HG03432 (cell line): ENCODE measurements at regions not wholly inside any gene's neighbourhood (a gene's known extent, or its start where the extent isn't known, plus 50 kb on each side); places are given as distances from the start of the nearest gene placed in this dataset.
"Not testable (repeated sequence)": the region's sequence is repeated elsewhere in the genome, so short reads cannot be mapped to it uniquely, and the experiment has no call there.

ENCODE experiments used
- ATAC-seq: cut with Tn5 transposase; IDR thresholded peaks from one replicate; pipeline ENCODE4 v1.9.1; 2021; ENCODE audit warnings: mild to moderate bottlenecking, moderate library complexity; ENCODE audit not compliant: unreplicated experiment

DNA sequence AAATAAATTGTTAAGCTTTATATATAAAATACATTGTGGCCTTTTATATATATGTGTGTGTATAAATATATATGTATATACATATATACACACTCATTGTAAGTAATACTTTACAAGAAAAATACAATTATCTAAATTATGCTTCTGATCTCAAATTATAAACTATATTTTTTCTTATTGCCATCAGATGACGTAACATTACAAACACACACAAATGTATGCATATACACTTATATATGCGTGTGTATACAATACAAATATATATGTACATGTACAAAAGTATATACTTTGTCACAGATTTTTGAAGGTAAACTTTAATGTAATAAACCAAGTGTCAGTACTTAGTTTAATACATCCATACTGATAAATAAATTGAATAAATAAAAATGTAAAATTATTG, 278.9 kb upstream of the LMO3 start:
- no peak for ATAC-seq

GRCh38 chr12:16884056-16884455, 278.1 kb upstream of the LMO3 start:
- ATAC-seq, result peak; percentile 83

DNA sequence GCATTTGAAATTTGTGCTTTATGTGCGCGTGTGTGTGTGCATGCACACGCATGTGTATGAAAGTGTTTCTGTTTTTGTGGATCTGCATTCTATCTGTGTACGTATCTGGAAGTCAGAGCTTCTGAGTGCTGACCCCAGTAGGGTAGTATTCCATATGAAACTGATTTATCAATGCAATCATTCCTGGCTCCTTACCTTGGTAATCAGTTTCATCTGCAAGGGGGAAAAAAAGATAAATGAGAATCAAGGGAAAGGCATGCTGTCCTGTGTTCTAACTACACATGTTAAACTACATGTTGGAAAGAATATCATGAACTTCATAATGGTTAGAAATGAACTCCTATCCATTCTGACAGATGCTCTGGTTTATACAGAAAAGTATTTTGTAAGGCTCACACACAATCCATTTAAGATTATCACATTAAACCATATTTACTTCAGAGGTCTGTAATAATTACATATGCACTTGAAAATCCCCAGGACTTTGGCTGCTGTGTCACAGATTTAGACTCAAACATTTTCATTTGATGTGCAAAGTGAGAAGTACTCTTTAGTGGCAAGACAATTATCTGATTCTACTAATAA, 276.1 kb upstream of the LMO3 start:
- no peak for ATAC-seq

DNA sequence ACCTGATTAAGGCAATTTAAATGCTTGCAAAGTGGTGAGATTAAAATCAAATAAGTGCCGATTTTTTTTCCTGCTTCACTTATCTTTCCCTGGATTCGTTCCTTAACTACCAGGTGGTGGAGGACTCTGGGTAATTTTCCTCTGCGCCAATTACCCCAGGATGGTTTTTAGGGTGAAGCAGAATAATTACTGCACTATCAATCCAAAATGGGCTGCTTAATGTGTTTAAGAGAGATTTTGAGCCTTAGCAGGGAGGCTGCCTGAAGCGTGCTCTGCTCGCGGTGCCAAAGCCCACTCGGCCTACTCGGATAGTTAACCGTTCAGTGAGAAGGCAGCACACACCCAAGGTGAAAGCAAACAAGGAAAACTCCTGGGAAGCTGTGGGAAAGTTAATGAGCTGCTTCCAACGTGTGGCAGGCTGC, 274.9 kb upstream of the LMO3 start:
- no peak for ATAC-seq

DNA sequence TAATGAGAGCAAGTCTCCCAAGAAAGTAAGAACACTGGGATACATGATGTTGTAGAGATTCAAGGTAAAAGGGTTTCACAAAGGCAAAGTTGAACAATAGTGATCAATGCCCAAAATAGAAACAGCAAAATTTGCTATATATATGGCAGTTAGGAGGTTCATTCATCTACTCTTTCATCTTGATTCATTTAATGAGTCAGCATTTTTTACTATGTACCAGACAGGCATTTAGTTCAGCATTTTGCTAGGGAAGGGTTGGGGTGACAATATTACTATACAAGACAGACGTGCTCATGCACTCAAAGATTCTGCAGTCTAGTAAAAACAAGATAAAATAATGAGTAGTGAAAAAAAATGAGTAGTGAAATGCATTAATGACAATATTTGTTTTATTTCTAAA, 264.9 kb upstream of the LMO3 start:
- no peak for ATAC-seq

- no peak for ATAC-seq
Observed at GRCh38 chr12:16863742-16864141, 257.8 kb upstream of the LMO3 start.

GRCh38 chr12:16857456-16857923, 251.5 kb upstream of the LMO3 start:
- peak; percentile 97 for ATAC-seq

GRCh38 chr12:16854465-16854864, 248.5 kb upstream of the LMO3 start:
- ATAC-seq, result no peak

DNA sequence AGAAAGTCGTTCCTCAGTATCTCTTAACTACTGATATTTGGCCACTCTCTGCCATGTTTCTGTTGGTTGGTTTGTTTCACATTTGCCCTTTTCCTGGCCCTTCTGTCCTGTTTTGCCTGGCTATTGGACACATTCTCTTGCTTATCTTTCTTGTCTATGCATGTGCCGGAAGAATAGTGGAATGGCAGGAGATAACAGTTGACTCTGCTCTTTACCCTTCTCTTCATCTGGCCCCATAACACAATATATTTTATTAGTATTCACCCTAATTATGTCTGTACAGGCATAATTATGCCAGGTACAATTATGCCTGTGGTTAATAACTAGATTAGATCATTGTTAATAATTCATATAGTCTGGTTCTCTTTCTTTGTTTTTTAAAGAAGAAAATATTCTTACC, 243.5 kb upstream of the LMO3 start:
- no peak for ATAC-seq

- no peak for ATAC-seq
Observed at GRCh38 chr12:16844875-16845274, 238.9 kb upstream of the LMO3 start.

- ATAC-seq, result peak; percentile 93
Observed at GRCh38 chr12:16833376-16834015, 227.5 kb upstream of the LMO3 start.

DNA sequence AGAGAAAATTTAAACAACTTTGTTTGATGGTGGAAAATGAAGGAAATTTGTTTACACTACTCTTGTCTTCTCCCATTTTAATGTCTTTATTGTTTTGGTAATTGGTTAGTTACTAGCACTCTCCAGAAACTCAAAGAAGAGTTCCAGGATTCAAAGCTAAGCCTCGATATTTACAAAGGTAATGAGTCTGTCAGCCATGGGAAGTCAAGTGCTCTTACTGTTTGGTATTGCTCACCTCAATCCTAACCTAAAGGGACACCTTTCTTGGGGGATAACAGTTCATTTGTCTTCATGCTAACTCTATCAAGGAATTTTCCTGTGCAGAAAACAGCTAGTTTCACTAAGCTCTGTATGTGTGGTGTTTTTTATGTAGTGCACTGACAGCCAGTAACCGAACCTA, 222.9 kb upstream of the LMO3 start:
- no peak for ATAC-seq

DNA sequence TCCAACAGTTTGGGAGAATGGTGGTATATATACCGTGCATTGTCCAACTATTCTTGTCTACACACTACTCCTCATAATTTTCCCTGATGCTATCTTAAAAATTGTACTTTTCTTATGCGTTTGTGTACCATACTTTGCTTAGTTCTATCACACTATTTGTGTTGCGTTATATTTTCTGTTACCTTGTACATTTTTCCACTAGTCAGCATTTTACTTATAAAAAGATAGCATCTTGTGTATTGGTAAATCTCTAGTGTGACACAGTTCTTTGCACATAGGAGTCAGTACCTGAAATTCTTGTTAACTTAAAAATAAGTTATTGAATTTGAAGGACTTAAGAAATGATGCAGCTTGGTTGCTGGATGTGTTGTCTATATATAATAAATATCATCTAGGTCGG, 201.8 kb upstream of the LMO3 start:
- no peak for ATAC-seq

DNA sequence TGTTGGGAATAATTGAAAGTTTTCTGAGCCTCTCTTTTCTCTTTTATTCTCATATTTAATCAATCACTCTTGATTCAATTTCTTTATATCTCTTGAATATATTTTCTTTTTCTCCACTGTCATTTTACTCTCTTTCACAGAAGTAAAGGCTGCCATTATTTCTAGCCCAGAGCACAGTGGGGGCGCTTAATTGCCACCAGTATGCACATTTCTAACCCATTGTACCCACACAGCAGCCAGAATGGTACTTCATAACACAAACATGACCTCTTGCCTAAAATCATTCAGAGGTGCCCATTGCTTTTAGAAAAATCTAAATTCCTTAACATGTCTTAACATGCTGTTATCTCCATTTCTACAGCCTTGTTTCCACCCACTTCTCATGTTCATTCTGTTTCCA, 190.2 kb upstream of the LMO3 start:
- ATAC-seq, result no peak

DNA sequence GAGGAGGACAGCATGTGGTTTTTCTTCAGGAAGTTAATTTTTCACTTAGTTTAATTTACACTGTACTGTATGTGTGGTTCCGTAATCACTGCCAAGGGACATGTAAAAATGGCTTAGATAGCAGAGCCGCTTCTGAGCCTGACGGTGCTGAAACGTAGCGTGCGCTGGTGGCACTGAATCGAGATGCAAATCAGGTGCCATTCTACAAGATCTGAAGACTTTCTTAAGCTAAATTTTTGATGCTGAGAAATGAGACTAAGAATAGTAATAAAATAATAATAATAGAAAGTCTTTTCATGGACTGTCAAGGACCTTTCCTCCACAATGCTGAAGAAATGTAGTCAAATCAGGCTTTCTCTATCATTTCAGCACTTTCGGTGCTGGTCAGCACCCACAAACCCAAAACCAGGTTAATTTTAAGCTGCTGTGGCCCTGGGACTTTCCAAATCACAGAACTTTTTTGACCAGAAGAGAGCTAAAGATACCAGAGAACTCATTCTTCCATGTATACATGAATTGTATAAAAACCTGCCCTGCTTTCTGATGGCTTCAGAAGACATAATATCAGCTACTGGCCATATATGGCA, 183.3 kb upstream of the LMO3 start:
- peak; percentile 79 for ATAC-seq

DNA sequence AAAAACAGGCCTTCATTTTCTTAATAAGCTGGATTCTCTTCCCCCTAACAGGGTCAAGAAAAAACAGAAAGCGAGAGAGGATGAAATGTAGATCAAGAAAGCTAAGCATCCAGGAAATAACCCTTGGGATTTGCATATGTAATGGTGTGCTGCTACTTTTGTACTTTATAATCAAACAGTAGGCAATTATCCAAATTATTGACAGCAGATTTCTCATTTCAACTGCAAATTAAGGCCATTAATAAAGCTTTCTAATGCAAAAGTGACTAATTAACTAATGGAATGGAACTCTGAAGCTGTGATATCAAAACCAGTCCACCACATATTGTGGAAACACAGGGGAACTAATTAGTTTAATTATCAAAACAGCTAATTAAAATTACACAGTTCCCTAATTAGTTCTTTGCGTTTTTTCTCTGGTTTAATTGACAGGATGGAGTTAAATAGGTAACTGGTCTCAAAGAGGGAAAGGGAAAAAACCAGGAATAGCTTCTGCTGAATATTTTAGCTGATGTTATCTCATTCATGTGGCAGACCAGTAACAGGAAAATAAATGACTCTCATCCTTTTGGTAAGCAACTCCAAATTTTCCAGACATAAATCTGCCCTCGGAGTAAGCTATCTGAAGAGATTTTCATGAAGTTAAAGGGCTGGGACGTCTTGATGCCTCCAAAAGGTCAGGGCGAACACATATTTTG, 182.7 kb upstream of the LMO3 start:
- no peak for ATAC-seq

DNA sequence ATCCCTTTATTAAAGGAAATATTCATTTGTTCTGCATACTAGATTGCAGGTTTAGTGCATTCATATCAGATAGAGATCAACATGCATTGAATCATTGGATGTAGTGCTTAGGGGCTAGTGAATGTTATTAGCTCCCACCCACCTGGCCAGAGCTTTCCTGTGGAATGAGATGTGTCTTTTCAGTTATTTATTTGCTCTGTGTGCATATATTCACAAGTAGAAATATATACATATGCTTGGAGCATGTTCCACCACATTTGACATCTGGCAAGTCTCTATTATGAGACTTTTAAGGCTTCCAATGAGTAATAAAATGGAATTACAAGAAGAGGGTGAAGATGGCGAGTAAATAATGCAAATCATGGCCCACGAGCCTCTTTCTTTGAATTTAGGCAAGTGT, 180.0 kb upstream of the LMO3 start:
- no peak for ATAC-seq

- no peak for ATAC-seq
Observed at GRCh38 chr12:16785524-16785923, 179.6 kb upstream of the LMO3 start.

DNA sequence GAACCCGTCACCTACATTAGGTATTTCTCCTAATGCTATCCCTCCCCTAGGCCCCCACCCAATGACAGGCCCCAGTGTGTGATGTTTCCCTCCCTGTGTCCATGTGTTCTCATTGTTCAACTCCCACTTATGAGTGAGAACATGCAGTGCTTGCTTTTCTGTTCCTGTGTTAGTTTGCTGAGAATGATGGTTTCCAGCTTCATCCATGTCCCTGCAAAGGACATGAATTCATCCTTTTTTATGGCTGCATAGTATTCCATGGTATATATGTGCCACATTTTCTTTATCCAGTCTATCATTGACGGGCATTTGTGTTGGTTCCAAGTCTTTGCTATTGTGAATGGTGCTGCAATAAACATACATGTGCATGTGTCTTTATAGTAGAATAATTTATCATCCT, 163.2 kb upstream of the LMO3 start:
- ATAC-seq, result not testable (repeated sequence)

GRCh38 chr12:16766736-16767135, 160.8 kb upstream of the LMO3 start:
- no peak for ATAC-seq

- no peak for ATAC-seq
Observed at GRCh38 chr12:16763901-16764300, 157.9 kb upstream of the LMO3 start.
